H1 (cell line): ENCODE measurements at regions not wholly inside any gene's neighbourhood (a gene's known extent, or its start where the extent isn't known, plus 50 kb on each side); places are given as distances from the start of the nearest gene placed in this dataset.

ENCODE experiments used
- SIRT6 ChIP-seq: IDR thresholded peaks from one replicate; pipeline ENCODE4 v1.7.1; 2012; ENCODE audit warnings: low read length, inconsistent platforms
- TAF1 ChIP-seq: IDR thresholded peaks from 2 replicates; pipeline ENCODE4 v1.6.1; 2011; ENCODE audit warnings: mild to moderate bottlenecking, low read depth, low read length

DNA sequence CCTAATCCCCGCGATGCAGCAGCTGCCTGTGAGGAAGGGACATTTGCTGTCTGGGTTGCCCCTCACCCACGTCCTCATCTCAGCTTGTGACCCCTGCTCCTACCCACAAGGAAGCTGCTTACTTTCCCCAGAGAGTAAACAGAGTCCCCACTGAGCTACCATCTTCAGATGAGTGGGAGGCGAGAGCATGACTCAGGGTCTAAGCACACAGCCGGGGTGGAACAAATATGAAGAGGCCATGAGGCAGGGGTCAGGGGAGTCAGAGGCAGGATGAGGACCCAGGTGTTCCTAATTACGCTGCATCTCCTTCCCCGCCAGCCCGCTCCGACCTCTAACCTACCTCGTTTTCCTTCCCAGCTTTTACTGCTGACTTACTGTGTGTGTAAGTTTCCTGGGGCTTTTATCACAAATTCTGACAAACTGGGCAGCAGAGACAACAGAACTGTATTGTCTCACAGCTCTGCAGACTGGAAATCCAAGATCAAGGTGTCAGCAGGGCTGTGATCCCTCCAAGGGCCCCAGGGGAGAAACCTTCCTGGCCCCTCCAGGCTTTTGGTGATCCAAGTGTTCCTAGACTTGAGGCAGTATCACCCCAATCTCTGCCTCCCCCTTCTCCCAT, 94.0 kb upstream of the DNAH5 start (continued):
- TF ChIP-seq SIRT6 = no peak
- TF ChIP-seq TAF1 = no peak
- TF ChIP-seq, all 59 proteins: peak for 0
